ENCODE measurements at regions not wholly inside any gene's neighbourhood (a gene's known extent, or its start where the extent isn't known, plus 50 kb on each side); places are given as distances from the start of the nearest gene placed in this dataset.

DNA sequence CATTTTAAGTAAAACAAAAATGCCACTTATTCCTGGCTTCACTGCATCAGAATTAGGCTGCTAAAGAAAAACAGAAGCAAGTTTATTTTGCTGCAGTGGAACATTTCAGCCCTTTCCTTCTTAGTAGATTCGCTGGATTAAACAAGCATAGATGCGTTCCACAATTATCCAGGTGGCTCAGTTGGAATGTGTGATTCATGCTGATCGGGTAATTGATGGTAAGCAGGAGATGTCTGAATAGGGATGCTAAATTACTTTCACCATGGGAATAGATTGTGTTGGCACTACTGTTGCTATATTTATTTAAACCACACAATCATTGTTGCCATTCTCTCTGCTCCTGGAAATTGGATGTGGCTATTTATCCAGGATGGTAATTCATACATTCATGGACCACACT is 440.1 kb upstream of the DDI1 start:
- H3K9me3 ChIP-seq: no peaks in the 10 kb centered on the region
- TF ChIP-seq, protein P1, sequence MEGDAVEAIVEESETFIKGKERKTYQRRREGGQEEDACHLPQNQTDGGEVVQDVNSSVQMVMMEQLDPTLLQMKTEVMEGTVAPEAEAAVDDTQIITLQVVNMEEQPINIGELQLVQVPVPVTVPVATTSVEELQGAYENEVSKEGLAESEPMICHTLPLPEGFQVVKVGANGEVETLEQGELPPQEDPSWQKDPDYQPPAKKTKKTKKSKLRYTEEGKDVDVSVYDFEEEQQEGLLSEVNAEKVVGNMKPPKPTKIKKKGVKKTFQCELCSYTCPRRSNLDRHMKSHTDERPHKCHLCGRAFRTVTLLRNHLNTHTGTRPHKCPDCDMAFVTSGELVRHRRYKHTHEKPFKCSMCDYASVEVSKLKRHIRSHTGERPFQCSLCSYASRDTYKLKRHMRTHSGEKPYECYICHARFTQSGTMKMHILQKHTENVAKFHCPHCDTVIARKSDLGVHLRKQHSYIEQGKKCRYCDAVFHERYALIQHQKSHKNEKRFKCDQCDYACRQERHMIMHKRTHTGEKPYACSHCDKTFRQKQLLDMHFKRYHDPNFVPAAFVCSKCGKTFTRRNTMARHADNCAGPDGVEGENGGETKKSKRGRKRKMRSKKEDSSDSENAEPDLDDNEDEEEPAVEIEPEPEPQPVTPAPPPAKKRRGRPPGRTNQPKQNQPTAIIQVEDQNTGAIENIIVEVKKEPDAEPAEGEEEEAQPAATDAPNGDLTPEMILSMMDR (IDR thresholded peaks at IDR 0.05; ENCODE audit: low read depth, low read length): no peak
- no peaks in the 10 kb centered on the region for H3K36me3 ChIP-seq
- no peak overlapping the region for H3K4me3 ChIP-seq (ENCODE audit: low read depth, low read length)
- no peak for DNase-seq
- H3K27me3 ChIP-seq: no peaks in the 10 kb centered on the region
- H3K4me1 ChIP-seq: no peaks in the 10 kb centered on the region

DNA sequence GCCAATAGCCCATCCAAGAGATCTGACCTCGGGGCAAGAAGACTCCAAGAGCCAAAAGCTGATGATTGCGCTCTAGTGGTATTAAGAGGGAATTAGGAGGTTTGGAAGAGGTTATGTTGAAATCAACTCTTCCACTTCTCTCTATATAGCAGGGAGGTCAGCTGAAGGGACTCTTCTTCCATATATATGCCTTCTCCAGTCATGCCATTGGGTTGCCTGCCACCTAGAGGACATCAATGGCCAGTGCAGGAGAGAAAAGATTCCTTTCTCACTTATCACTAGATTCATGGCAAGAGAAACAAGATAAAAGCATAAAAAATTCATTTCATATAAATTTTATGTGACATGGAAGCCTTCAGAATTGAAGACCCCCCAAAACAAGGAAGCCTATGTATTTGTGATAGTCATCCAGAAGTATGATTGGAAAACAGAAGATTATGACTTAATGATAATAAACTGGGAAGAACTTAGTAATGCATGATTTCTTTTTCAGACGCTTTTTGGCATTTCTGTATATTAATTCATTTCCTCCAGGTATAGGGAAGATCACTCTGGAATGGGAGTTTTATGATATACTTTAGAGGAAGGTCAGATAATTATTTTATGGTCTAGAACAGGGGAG is 435.1 kb upstream of the DDI1 start:
- Histone ChIP-seq H3K9me3 (no peaks in the 10 kb centered on the region), H3K4me3 (ENCODE audit: low read depth, low read length) (no peak overlapping the region), H3K36me3 (no peaks in the 10 kb centered on the region), H3K27me3 (no peaks in the 10 kb centered on the region), H3K4me1 (no peaks in the 10 kb centered on the region)
- TF ChIP-seq, protein P1 (IDR thresholded peaks at IDR 0.05; ENCODE audit: low read depth, low read length): peak; percentile 95
- DNase-seq: peak; percentile 56

DNA sequence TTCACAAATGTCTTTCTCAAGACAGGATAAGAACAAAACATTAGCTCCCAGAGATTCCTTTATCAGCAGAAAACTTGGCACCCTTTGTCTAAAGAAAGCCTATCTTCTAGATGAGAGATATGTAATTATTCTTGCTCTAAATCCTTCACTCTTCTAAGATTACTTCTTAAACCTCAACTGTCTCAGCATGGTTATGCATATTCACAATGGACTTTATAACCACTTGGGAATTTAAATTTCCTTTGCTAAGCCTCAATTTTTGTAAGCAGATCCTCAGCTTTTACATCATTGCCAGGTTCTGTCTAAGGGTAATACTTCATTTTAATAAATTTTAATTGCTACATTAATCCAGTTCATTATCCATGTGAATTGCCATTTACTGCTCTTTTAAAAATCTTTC is 433.6 kb upstream of the DDI1 start:
- Histone ChIP-seq H3K4me3 (ENCODE audit: low read depth, low read length) (no peak overlapping the region), H3K4me1 (no peaks in the 10 kb centered on the region), H3K36me3 (no peaks in the 10 kb centered on the region), H3K27me3 (no peaks in the 10 kb centered on the region), H3K9me3 (no peaks in the 10 kb centered on the region)
- TF ChIP-seq, protein P1 (IDR thresholded peaks at IDR 0.05; ENCODE audit: low read depth, low read length): no peak
- no peak for DNase-seq

- Histone ChIP-seq H3K4me1 (no peaks in the 10 kb centered on the region), H3K36me3 (no peaks in the 10 kb centered on the region), H3K9me3 (no peaks in the 10 kb centered on the region), H3K27me3 (no peaks in the 10 kb centered on the region), H3K4me3 (ENCODE audit: low read depth, low read length) (no peak overlapping the region)
- no peak for DNase-seq
- TF ChIP-seq, protein P1 (IDR thresholded peaks at IDR 0.05; ENCODE audit: low read depth, low read length): no peak
These were observed 432.1 kb upstream of the DDI1 start for GRCh38 chr11:103604310-103604709.

DNA sequence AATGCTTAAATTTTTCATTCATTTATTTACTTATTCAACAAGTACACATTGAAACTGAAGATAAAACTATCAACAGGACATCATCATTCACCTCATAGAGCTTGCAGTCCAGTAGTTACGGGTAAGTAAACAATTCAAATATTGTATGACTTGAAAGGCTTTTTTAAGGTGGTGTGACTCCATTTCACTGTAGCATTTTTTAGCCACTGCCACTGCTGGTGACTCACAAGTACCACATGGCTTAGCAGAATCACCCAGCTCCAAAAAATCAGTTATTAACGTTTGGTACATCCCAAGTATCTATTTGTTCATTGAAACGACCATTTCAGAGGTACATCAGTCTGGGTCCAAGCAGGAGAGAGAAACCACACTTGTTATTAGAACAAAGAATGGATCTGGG is 427.9 kb upstream of the DDI1 start:
- TF ChIP-seq, protein P1 (IDR thresholded peaks at IDR 0.05; ENCODE audit: low read depth, low read length): no peak
- H3K27me3 ChIP-seq: no peaks in the 10 kb centered on the region
- no peaks in the 10 kb centered on the region for H3K36me3 ChIP-seq
- no peak overlapping the region for H3K4me3 ChIP-seq (ENCODE audit: low read depth, low read length)
- no peaks in the 10 kb centered on the region for H3K4me1 ChIP-seq
- DNase-seq: no peak
- H3K9me3 ChIP-seq: no peaks in the 10 kb centered on the region

DNA sequence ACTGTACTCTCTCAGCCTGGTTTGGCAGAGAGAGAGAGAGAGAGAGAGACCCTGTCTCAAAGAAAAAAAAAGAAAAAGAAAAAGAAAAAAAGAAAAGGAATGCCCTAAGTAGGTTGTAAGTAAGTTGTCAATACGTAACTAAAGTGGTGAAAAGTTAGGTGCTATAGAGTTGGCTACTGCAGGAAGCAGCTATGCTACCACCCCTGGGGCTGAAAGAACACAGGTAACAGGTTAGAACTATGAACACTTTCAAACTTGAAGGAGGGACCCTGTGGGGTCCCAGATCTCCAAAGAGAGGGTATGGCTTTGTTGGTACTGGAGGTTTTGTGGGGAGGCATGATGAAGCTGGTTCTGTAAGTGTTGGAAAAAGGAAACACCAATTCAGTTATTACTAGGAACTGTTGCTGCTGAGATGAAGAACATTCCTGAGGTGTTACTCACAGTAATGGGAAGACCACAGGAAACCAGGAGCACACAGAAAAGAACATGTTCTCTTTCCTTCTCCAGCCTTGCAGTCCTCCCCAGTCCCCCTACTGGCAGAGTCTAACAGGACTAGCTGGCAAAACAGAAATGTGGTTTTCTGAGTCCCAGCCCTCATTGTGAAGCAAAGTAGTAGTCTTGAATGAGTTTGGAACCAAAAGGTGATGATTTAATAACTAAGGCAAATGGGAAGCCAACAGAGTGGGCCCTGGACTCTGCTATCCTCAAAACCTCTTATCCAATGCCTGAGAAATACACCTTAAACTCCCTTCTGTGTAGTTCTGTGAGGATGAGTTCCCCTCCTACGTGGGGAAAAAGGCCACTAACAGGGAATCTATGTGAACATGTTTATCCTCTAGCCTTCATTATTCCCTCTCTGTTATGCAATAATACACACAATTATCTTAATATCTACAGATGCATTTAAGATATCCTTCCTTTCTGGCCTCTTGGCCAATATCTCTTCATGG is 427.0 kb upstream of the DDI1 start:
- H3K4me1 ChIP-seq: no peaks in the 10 kb centered on the region
- no peaks in the 10 kb centered on the region for H3K9me3 ChIP-seq
- TF ChIP-seq, protein P1 (IDR thresholded peaks at IDR 0.05; ENCODE audit: low read depth, low read length): peak; percentile 58
- H3K27me3 ChIP-seq: no peaks in the 10 kb centered on the region
- H3K36me3 ChIP-seq: no peaks in the 10 kb centered on the region
- H3K4me3 ChIP-seq (ENCODE audit: low read depth, low read length): no peak overlapping the region
- no peak for DNase-seq

Data from BE2C (cell line).